PC-3 (cell line): ENCODE measurements at regions not wholly inside any gene's neighbourhood (a gene's known extent, or its start where the extent isn't known, plus 50 kb on each side); places are given as distances from the start of the nearest gene placed in this dataset.
"Not testable (repeated sequence)": the region's sequence is repeated elsewhere in the genome, so short reads cannot be mapped to it uniquely, and the experiment has no call there.

Experiments used
- ATAC-seq: fragments of 200-7000 bp; cut with Tn5 transposase; 2 replicates; pipeline ENCODE4 v1.9.1; 2020; ENCODE audit warnings: mild to moderate bottlenecking, moderate library complexity
- BruUV-seq: library from RNA; stranded (reverse); fragments of 400-500 nt; replicated peaks from 2 replicates; lab custom pipeline; 2021; lab: Mats Ljungman, UMichigan
- CTCF ChIA-PET: fragments of 300-600 bp; sonication (Branson Sonifier 250); formaldehyde crosslinking; loops from one replicate; lab custom pipeline; 2022; ENCODE audit warnings: antibody characterized with exemption; lab: Charles Lee
- POLR2A ChIA-PET: fragments of 300-600 bp; sonication (Branson Sonifier 250); formaldehyde crosslinking; loops from one replicate; lab custom pipeline; 2022; ENCODE audit warnings: antibody characterized with exemption; ENCODE audit not compliant: unreplicated experiment; lab: Charles Lee
- DNase-seq: peaks from one replicate; pipeline ENCODE4 v3.0.0-alpha.2; 2015
- H2AFZ ChIP-seq: fragments of 300-600 bp; sonication (generic); 2 replicates; pipeline ENCODE4 v1.6.0; 2016; ENCODE audit warnings: antibody characterized with exemption, low read length
- H3F3A ChIP-seq: fragments of 300-600 bp; sonication (generic); one replicate; pipeline ENCODE4 v1.6.0; 2017; ENCODE audit warnings: antibody characterized with exemption, low read length, control low read depth, mild to moderate bottlenecking; ENCODE audit not compliant: unreplicated experiment
- H3K27ac ChIP-seq: fragments of 300-600 bp; sonication (generic); 2 replicates; pipeline ENCODE4 v1.5.1; 2016; ENCODE audit warnings: mild to moderate bottlenecking, low read length
- H3K27me3 ChIP-seq: fragments of 300-600 bp; sonication (generic); 2 replicates; pipeline ENCODE4 v1.6.1; 2016; ENCODE audit warnings: low read length, mixed read lengths
- H3K36me3 ChIP-seq: fragments of 300-600 bp; sonication (generic); 2 replicates; pipeline ENCODE4 v1.6.1; 2016; ENCODE audit warnings: low read depth, mixed run types, low read length, mixed read lengths
- H3K4me1 ChIP-seq: fragments of 300-600 bp; sonication (generic); 2 replicates; pipeline ENCODE4 v1.5.1; 2016; ENCODE audit warnings: low read length; ENCODE audit not compliant: insufficient read depth
- H3K4me2 ChIP-seq: fragments of 300-600 bp; sonication (generic); 2 replicates; pipeline ENCODE4 v1.6.0; 2016; ENCODE audit warnings: low read length
- H3K4me3 ChIP-seq: fragments of 300-600 bp; sonication (generic); 2 replicates; pipeline ENCODE4 v1.5.1; 2016; ENCODE audit warnings: mild to moderate bottlenecking, low read length, mixed read lengths
- H3K79me2 ChIP-seq: fragments of 300-600 bp; sonication (generic); 2 replicates; pipeline ENCODE4 v1.6.1; 2017; ENCODE audit warnings: low read length, mixed read lengths
- H3K9ac ChIP-seq: fragments of 300-600 bp; sonication (generic); 2 replicates; pipeline ENCODE4 v1.6.0; 2016; ENCODE audit warnings: mild to moderate bottlenecking, low read length
- H3K9me2 ChIP-seq: fragments of 300-600 bp; sonication (generic); replicated peaks from 2 replicates; pipeline ENCODE4 v1.6.1; 2016; ENCODE audit warnings: mixed run types, low read length, mixed read lengths
- H3K9me3 ChIP-seq: fragments of 300-600 bp; sonication (generic); 2 replicates; pipeline ENCODE4 v1.6.1; 2016; ENCODE audit warnings: low read length, mixed read lengths
- H4K20me1 ChIP-seq: fragments of 300-600 bp; sonication (generic); 2 replicates; pipeline ENCODE4 v1.6.1; 2016; ENCODE audit warnings: low read length, mixed read lengths
- CTCF ChIP-seq: fragments of 300-600 bp; sonication (generic); conservative IDR thresholded peaks from 2 replicates; pipeline ENCODE4 v1.5.1; 2017; ENCODE audit warnings: antibody characterized with exemption, low read depth, mild to moderate bottlenecking, low read length
- EZH2 ChIP-seq: fragments of 300-600 bp; sonication (generic); IDR thresholded peaks from one replicate; pipeline ENCODE4 v1.6.1; 2017; ENCODE audit warnings: antibody characterized with exemption, mild to moderate bottlenecking, low read length; ENCODE audit not compliant: unreplicated experiment
- EZH2phosphoT487 ChIP-seq: fragments of 300-600 bp; sonication (generic); IDR thresholded peaks from 2 replicates; pipeline ENCODE4 v1.6.1; 2018; ENCODE audit warnings: mild to moderate bottlenecking, antibody characterized with exemption, low read length, borderline replicate concordance
- intact Hi-C: fragments of 100-400 bp; cut with micrococcal nuclease; formaldehyde crosslinking; loops from 2 replicates; pipeline ENCODE4 v1.9.0; 2023

- no peak overlapping the region for H3K27ac ChIP-seq
- ChIA-PET POLR2A (no interaction called here), CTCF (no interaction called here)
- intact Hi-C loops, result no loop called here
- H3K79me2 ChIP-seq, result no peaks in the 10 kb centered on the region
- H3K9me2 ChIP-seq, result no peaks in the 10 kb centered on the region
- H3K9me3 ChIP-seq, result no peaks in the 10 kb centered on the region
- H3K36me3 ChIP-seq, result no peaks in the 10 kb centered on the region
- H2AFZ ChIP-seq, result no peak overlapping the region
- H4K20me1 ChIP-seq, result no peaks in the 10 kb centered on the region
- H3K4me1 ChIP-seq, result no peaks in the 10 kb centered on the region
- H3K27me3 ChIP-seq, result no peaks in the 10 kb centered on the region
- H3K9ac ChIP-seq, result no peak overlapping the region
- DNase-seq (no peak), ATAC-seq (no peak)
- TF ChIP-seq EZH2 (no peak), CTCF (no peak), EZH2phosphoT487 (no peak)
- H3K4me3 ChIP-seq, result no peak overlapping the region
- H3F3A ChIP-seq, result no peaks in the 10 kb centered on the region
- BruUV-seq, result no TSS peak
- no peak overlapping the region for H3K4me2 ChIP-seq
These were observed 2326.0 kb upstream of the ACO1 start for GRCh38 chr9:30058463-30058862.

- no peak for ATAC-seq
- BruUV-seq, result no TSS peak
- Histone ChIP-seq H3K79me2 (no peaks in the 10 kb centered on the region), H3K36me3 (no peaks in the 10 kb centered on the region), H4K20me1 (no peaks in the 10 kb centered on the region), H3K9ac (no peak overlapping the region), H3K27ac (no peak overlapping the region), H3K9me3 (no peaks in the 10 kb centered on the region), H3K27me3 (no peaks in the 10 kb centered on the region), H2AFZ (no peak overlapping the region), H3K4me1 (no peaks in the 10 kb centered on the region), H3F3A (no peaks in the 10 kb centered on the region), H3K9me2 (no peaks in the 10 kb centered on the region), H3K4me2 (no peak overlapping the region), H3K4me3 (no peak overlapping the region)
- DNase-seq, result no peak
- intact Hi-C loops, result no loop called here
- ChIA-PET CTCF (no interaction called here), POLR2A (no interaction called here)
- no peak for TF ChIP-seq EZH2
- no peak for TF ChIP-seq EZH2phosphoT487
- TF ChIP-seq CTCF, result no peak
These were observed 2323.5 kb upstream of the ACO1 start for GRCh38 chr9:30060976-30061375.

GRCh38 chr9:30065888-30066287, 2318.6 kb upstream of the ACO1 start:
- Histone ChIP-seq H3K36me3 (no peaks in the 10 kb centered on the region), H3K9ac (no peak overlapping the region), H3K27me3 (no peaks in the 10 kb centered on the region), H3K4me1 (no peaks in the 10 kb centered on the region), H3K79me2 (no peaks in the 10 kb centered on the region), H2AFZ (no peak overlapping the region), H3K9me2 (no peaks in the 10 kb centered on the region), H3F3A (no peaks in the 10 kb centered on the region), H3K4me2 (no peak overlapping the region), H4K20me1 (no peaks in the 10 kb centered on the region), H3K9me3 (no peaks in the 10 kb centered on the region), H3K27ac (no peak overlapping the region), H3K4me3 (no peak overlapping the region)
- DNase-seq, result peak; percentile 15
- ATAC-seq, result peak; percentile 73
- intact Hi-C loops, result no loop called here
- POLR2A ChIA-PET, result no interaction called here
- no TSS peak for BruUV-seq
- CTCF ChIA-PET, result no interaction called here
- TF ChIP-seq EZH2, result no peak
- no peak for TF ChIP-seq EZH2phosphoT487
- peak; percentile 69 for TF ChIP-seq CTCF

- H2AFZ ChIP-seq, H4K20me1 ChIP-seq, H3K79me2 ChIP-seq, BruUV-seq, DNase-seq, H3F3A ChIP-seq, CTCF ChIA-PET, POLR2A ChIA-PET, H3K9me2 ChIP-seq, H3K4me2 ChIP-seq, H3K9ac ChIP-seq, H3K27me3 ChIP-seq, H3K4me1 ChIP-seq, ATAC-seq, H3K36me3 ChIP-seq, H3K4me3 ChIP-seq, H3K9me3 ChIP-seq, H3K27ac ChIP-seq, intact Hi-C loops: not testable (repeated sequence)
These were observed 2315.2 kb upstream of the ACO1 start for GRCh38 chr9:30069236-30069635.
